Endothelial cell of umbilical vein (primary cell): ENCODE measurements at regions not wholly inside any gene's neighbourhood (a gene's known extent, or its start where the extent isn't known, plus 50 kb on each side); places are given as distances from the start of the nearest gene placed in this dataset.

Source experiments
- CTCF ChIP-seq, 2 donors: IDR thresholded peaks; 1 replicate in 1 of 2; 2 replicates in 1 of 2; pipeline ENCODE4 v1.5.1; 2011; ENCODE audit warnings: low read length in 2 of 2, mild to moderate bottlenecking in 2 of 2, moderate library complexity in 2 of 2, control low read depth in 1 of 2, inconsistent platforms in 1 of 2, low read depth in 1 of 2; ENCODE audit not compliant: insufficient read depth in 1 of 2; ENCODE audit errors: extremely low read depth in 1 of 2
- EZH2 ChIP-seq: IDR thresholded peaks from 2 replicates; pipeline ENCODE4 v1.6.1; 2012; ENCODE audit warnings: borderline replicate concordance, low read depth, mild to moderate bottlenecking, moderate library complexity, low read length, inconsistent platforms; ENCODE audit not compliant: severe bottlenecking
- POLR2A ChIP-seq: IDR thresholded peaks from 2 replicates; pipeline ENCODE4 v1.6.1; 2012; ENCODE audit warnings: low read depth, mild to moderate bottlenecking, control low read depth, low read length
- POLR2AphosphoS5 ChIP-seq: IDR thresholded peaks from 2 replicates; pipeline ENCODE4 v1.6.1; 2012; ENCODE audit warnings: low read depth, mild to moderate bottlenecking, control low read depth, low read length, moderate library complexity; ENCODE audit not compliant: insufficient read depth

GRCh38 chr20:41960166-41960565 lies 342.0 kb upstream of the CHD6 start:
- TF ChIP-seq CTCF (IDR thresholded peaks at IDR 0.05; ENCODE audit: extremely low read depth in 1 of 2, insufficient read depth in 1 of 2, low read depth in 1 of 2, low read length in 2 of 2) (no peak), POLR2AphosphoS5 (no peak), POLR2A (no peak), EZH2 (no peak)
